WTC11 (cell line): ENCODE measurements at regions not wholly inside any gene's neighbourhood (a gene's known extent, or its start where the extent isn't known, plus 50 kb on each side); places are given as distances from the start of the nearest gene placed in this dataset.

Experiments used
- CREM ChIP-seq: sonication (generic); formaldehyde crosslinking; IDR thresholded peaks from 2 replicates; pipeline ENCODE4 v1.8.1; 2022; ENCODE audit warnings: mild to moderate bottlenecking, missing genetic modification reagents, moderate library complexity
- ESRRA ChIP-seq: sonication (generic); formaldehyde crosslinking; IDR thresholded peaks from 2 replicates; pipeline ENCODE4 v1.8.1; 2022; ENCODE audit warnings: mild to moderate bottlenecking, missing genetic modification reagents, borderline replicate concordance
- IRF2 ChIP-seq: sonication (generic); formaldehyde crosslinking; IDR thresholded peaks from 2 replicates; pipeline ENCODE4 v1.8.0; 2022; ENCODE audit warnings: low read depth, missing genetic modification reagents, borderline replicate concordance
- NR1H2 ChIP-seq: sonication (generic); formaldehyde crosslinking; IDR thresholded peaks from 2 replicates; pipeline ENCODE4 v1.9.0; 2021; ENCODE audit warnings: mild to moderate bottlenecking, moderate library complexity, missing genetic modification reagents
- TEAD4 ChIP-seq: sonication (generic); formaldehyde crosslinking; IDR thresholded peaks from 2 replicates; pipeline ENCODE4 v1.8.0; 2022; ENCODE audit warnings: mild to moderate bottlenecking, missing genetic modification reagents
- ZBTB21 ChIP-seq: sonication (generic); formaldehyde crosslinking; IDR thresholded peaks from 2 replicates; pipeline ENCODE4 v1.8.1; 2023; ENCODE audit warnings: mild to moderate bottlenecking, missing genetic modification reagents, borderline replicate concordance
- TF ChIP-seq, protein P1 (sequence below): fragments of 200-600 bp; IDR thresholded peaks from 2 replicates; pipeline ENCODE4 v1.8.0; 2022; ENCODE audit warnings: antibody characterized with exemption
- TF ChIP-seq, protein P2 (sequence below): sonication (generic); formaldehyde crosslinking; IDR thresholded peaks from 2 replicates; pipeline ENCODE4 v1.8.1; 2022; ENCODE audit warnings: missing genetic modification reagents, borderline replicate concordance
- TF ChIP-seq, protein P3 (sequence below): sonication (generic); formaldehyde crosslinking; IDR thresholded peaks from 2 replicates; pipeline ENCODE4 v1.8.1; 2023; ENCODE audit warnings: mild to moderate bottlenecking, missing genetic modification reagents, borderline replicate concordance
- TF ChIP-seq, protein P4 (sequence below): sonication (generic); formaldehyde crosslinking; IDR thresholded peaks from 2 replicates; pipeline ENCODE4 v1.8.1; 2022; ENCODE audit warnings: mild to moderate bottlenecking, missing genetic modification reagents, moderate library complexity, borderline replicate concordance
- TF ChIP-seq, protein P5 (sequence below): sonication (generic); formaldehyde crosslinking; IDR thresholded peaks from 2 replicates; pipeline ENCODE4 v1.8.1; 2023; ENCODE audit warnings: mild to moderate bottlenecking, missing genetic modification reagents

DNA sequence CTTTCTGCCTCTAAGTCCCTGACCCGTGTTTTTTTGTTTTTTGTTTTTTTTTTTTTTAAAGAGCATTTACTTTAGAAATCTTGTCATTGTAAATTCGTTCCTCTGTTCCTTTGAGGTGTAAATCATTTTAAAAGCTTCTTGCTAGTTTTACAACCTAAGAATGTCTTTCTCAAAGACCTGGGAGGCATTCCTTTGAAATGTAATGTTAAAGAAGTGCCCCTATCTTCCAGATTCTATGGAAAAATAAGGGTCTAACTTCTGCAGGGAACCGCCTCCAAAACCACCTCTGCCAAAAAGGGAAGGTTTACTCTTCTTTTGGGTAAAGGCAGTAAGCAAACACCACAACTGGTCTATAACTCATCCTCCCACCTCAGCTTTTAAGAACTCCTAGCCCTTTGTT lies 259.6 kb upstream of the ZNF804A start:
- TF ChIP-seq, protein P1, sequence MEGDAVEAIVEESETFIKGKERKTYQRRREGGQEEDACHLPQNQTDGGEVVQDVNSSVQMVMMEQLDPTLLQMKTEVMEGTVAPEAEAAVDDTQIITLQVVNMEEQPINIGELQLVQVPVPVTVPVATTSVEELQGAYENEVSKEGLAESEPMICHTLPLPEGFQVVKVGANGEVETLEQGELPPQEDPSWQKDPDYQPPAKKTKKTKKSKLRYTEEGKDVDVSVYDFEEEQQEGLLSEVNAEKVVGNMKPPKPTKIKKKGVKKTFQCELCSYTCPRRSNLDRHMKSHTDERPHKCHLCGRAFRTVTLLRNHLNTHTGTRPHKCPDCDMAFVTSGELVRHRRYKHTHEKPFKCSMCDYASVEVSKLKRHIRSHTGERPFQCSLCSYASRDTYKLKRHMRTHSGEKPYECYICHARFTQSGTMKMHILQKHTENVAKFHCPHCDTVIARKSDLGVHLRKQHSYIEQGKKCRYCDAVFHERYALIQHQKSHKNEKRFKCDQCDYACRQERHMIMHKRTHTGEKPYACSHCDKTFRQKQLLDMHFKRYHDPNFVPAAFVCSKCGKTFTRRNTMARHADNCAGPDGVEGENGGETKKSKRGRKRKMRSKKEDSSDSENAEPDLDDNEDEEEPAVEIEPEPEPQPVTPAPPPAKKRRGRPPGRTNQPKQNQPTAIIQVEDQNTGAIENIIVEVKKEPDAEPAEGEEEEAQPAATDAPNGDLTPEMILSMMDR = no peak
- TF ChIP-seq ESRRA = no peak
- TF ChIP-seq, protein P2, sequence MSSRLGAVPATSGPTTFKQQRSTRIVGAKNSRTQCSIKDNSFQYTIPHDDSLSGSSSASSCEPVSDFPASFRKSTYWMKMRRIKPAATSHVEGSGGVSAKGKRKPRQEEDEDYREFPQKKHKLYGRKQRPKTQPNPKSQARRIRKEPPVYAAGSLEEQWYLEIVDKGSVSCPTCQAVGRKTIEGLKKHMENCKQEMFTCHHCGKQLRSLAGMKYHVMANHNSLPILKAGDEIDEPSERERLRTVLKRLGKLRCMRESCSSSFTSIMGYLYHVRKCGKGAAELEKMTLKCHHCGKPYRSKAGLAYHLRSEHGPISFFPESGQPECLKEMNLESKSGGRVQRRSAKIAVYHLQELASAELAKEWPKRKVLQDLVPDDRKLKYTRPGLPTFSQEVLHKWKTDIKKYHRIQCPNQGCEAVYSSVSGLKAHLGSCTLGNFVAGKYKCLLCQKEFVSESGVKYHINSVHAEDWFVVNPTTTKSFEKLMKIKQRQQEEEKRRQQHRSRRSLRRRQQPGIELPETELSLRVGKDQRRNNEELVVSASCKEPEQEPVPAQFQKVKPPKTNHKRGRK (CRISPR knock-in tag) = no peak
- no peak for TF ChIP-seq NR1H2
- TF ChIP-seq TEAD4 (CRISPR knock-in tag) = no peak
- TF ChIP-seq, protein P3, sequence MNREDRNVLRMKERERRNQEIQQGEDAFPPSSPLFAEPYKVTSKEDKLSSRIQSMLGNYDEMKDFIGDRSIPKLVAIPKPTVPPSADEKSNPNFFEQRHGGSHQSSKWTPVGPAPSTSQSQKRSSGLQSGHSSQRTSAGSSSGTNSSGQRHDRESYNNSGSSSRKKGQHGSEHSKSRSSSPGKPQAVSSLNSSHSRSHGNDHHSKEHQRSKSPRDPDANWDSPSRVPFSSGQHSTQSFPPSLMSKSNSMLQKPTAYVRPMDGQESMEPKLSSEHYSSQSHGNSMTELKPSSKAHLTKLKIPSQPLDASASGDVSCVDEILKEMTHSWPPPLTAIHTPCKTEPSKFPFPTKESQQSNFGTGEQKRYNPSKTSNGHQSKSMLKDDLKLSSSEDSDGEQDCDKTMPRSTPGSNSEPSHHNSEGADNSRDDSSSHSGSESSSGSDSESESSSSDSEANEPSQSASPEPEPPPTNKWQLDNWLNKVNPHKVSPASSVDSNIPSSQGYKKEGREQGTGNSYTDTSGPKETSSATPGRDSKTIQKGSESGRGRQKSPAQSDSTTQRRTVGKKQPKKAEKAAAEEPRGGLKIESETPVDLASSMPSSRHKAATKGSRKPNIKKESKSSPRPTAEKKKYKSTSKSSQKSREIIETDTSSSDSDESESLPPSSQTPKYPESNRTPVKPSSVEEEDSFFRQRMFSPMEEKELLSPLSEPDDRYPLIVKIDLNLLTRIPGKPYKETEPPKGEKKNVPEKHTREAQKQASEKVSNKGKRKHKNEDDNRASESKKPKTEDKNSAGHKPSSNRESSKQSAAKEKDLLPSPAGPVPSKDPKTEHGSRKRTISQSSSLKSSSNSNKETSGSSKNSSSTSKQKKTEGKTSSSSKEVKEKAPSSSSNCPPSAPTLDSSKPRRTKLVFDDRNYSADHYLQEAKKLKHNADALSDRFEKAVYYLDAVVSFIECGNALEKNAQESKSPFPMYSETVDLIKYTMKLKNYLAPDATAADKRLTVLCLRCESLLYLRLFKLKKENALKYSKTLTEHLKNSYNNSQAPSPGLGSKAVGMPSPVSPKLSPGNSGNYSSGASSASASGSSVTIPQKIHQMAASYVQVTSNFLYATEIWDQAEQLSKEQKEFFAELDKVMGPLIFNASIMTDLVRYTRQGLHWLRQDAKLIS (CRISPR knock-in tag) = no peak
- TF ChIP-seq, protein P4, sequence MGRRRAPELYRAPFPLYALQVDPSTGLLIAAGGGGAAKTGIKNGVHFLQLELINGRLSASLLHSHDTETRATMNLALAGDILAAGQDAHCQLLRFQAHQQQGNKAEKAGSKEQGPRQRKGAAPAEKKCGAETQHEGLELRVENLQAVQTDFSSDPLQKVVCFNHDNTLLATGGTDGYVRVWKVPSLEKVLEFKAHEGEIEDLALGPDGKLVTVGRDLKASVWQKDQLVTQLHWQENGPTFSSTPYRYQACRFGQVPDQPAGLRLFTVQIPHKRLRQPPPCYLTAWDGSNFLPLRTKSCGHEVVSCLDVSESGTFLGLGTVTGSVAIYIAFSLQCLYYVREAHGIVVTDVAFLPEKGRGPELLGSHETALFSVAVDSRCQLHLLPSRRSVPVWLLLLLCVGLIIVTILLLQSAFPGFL (CRISPR knock-in tag) = no peak
- TF ChIP-seq, protein P5, sequence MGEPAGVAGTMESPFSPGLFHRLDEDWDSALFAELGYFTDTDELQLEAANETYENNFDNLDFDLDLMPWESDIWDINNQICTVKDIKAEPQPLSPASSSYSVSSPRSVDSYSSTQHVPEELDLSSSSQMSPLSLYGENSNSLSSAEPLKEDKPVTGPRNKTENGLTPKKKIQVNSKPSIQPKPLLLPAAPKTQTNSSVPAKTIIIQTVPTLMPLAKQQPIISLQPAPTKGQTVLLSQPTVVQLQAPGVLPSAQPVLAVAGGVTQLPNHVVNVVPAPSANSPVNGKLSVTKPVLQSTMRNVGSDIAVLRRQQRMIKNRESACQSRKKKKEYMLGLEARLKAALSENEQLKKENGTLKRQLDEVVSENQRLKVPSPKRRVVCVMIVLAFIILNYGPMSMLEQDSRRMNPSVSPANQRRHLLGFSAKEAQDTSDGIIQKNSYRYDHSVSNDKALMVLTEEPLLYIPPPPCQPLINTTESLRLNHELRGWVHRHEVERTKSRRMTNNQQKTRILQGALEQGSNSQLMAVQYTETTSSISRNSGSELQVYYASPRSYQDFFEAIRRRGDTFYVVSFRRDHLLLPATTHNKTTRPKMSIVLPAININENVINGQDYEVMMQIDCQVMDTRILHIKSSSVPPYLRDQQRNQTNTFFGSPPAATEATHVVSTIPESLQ (CRISPR knock-in tag) = no peak
- no peak for TF ChIP-seq ZBTB21 (CRISPR knock-in tag)
- TF ChIP-seq CREM = no peak
- TF ChIP-seq IRF2 = no peak
